OCI-LY7 (cell line): ENCODE measurements at regions not wholly inside any gene's neighbourhood (a gene's known extent, or its start where the extent isn't known, plus 50 kb on each side); places are given as distances from the start of the nearest gene placed in this dataset.

Source experiments
- EZH2phosphoT487 ChIP-seq: fragments of 200-600 bp; sonication (generic); IDR thresholded peaks from 2 replicates; pipeline ENCODE4 v1.6.1; 2018; ENCODE audit warnings: low read depth, borderline replicate concordance, mild to moderate bottlenecking, mixed run types, antibody characterized with exemption, low read length, moderate library complexity, mixed read lengths
- TF ChIP-seq, protein P1 (sequence below): fragments of 200-600 bp; sonication (generic); conservative IDR thresholded peaks from 2 replicates; pipeline ENCODE4 v1.5.1; 2014; ENCODE audit warnings: mild to moderate bottlenecking, antibody characterized with exemption, low read length, moderate library complexity, mixed read lengths

DNA sequence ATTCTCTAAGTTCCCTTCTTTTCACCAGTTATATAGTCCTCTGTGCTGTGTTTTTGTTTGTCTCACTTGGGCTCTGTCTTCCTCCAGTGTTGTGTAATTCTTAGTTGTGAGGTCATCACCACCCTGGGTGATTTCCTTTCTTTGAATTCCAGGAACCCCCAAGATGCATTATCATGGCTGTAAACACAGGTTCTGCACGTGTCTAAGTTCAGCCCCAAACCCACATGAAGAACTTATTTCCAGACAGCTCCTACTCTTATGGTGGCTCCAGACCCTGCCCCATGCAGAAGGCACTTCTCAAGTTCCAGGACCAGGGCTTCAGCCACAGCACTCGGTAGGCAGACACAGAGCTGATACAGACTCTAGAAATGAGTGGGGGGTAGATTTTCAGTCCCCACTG is 560.5 kb downstream of the BCL11B start:
- TF ChIP-seq, protein P1, sequence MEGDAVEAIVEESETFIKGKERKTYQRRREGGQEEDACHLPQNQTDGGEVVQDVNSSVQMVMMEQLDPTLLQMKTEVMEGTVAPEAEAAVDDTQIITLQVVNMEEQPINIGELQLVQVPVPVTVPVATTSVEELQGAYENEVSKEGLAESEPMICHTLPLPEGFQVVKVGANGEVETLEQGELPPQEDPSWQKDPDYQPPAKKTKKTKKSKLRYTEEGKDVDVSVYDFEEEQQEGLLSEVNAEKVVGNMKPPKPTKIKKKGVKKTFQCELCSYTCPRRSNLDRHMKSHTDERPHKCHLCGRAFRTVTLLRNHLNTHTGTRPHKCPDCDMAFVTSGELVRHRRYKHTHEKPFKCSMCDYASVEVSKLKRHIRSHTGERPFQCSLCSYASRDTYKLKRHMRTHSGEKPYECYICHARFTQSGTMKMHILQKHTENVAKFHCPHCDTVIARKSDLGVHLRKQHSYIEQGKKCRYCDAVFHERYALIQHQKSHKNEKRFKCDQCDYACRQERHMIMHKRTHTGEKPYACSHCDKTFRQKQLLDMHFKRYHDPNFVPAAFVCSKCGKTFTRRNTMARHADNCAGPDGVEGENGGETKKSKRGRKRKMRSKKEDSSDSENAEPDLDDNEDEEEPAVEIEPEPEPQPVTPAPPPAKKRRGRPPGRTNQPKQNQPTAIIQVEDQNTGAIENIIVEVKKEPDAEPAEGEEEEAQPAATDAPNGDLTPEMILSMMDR, result no peak
- no peak for TF ChIP-seq EZH2phosphoT487
